ENCODE measurements at regions not wholly inside any gene's neighbourhood (a gene's known extent, or its start where the extent isn't known, plus 50 kb on each side); places are given as distances from the start of the nearest gene placed in this dataset.
"Not testable (repeated sequence)": the region's sequence is repeated elsewhere in the genome, so short reads cannot be mapped to it uniquely, and the experiment has no call there.

DNA sequence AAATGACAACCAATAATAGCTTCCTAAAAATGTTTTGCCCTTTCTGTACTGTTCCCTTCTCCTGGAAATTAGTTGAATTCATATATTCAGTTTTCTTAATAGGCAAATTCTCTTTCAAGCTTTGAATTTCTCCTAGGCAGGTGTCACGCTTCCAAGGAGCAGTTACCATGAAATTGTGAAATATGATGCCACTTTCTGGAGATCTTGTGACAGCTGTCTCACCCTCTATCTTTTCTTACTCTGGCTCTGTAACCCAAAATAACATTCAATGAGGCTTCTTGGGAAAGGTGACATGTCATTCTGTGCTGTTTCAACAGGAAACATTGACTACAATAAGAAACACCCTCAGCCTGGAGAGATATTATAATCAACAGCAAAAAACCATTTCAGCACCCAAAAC is 80.3 kb upstream of the MRI1 start:
- Histone ChIP-seq H3K9me3 (ENCODE audit: control insufficient read depth, insufficient read depth, low read depth, low read length) (peaks cover 19% of the 10 kb centered on the region), H3K27ac (ENCODE audit: low read depth, low read length) (no peak overlapping the region), H3K4me3 (ENCODE audit: low read depth, low read length) (no peak overlapping the region), H3K27me3 (ENCODE audit: control insufficient read depth, insufficient read depth, low read length) (no peaks in the 10 kb centered on the region), H3K36me3 (ENCODE audit: control insufficient read depth, insufficient read depth, low read length) (no peaks in the 10 kb centered on the region), H3K9ac (ENCODE audit: low read length) (no peak overlapping the region), H3K4me1 (ENCODE audit: control insufficient read depth, insufficient read depth, low read length) (no peaks in the 10 kb centered on the region)

- Histone ChIP-seq H3K36me3 (ENCODE audit: control insufficient read depth, insufficient read depth, low read length) (no peaks in the 10 kb centered on the region), H3K9ac (ENCODE audit: low read length) (no peak overlapping the region), H3K9me3 (ENCODE audit: control insufficient read depth, insufficient read depth, low read depth, low read length) (peaks cover 23% of the 10 kb centered on the region), H3K4me1 (ENCODE audit: control insufficient read depth, insufficient read depth, low read length) (no peaks in the 10 kb centered on the region), H3K27me3 (ENCODE audit: control insufficient read depth, insufficient read depth, low read length) (no peaks in the 10 kb centered on the region), H3K27ac (ENCODE audit: low read depth, low read length) (no peak overlapping the region), H3K4me3 (ENCODE audit: low read depth, low read length) (no peak overlapping the region)
These were observed 82.8 kb upstream of the MRI1 start for GRCh38 chr19:13681509-13681908.

- not testable (repeated sequence) for H3K36me3 ChIP-seq (ENCODE audit: control insufficient read depth, insufficient read depth, low read length); H3K4me1 ChIP-seq (ENCODE audit: control insufficient read depth, insufficient read depth, low read length); H3K27me3 ChIP-seq (ENCODE audit: control insufficient read depth, insufficient read depth, low read length); H3K27ac ChIP-seq (ENCODE audit: low read depth, low read length); H3K4me3 ChIP-seq (ENCODE audit: low read depth, low read length); H3K9ac ChIP-seq (ENCODE audit: low read length)
- peaks cover 23% of the 10 kb centered on the region for H3K9me3 ChIP-seq (ENCODE audit: control insufficient read depth, insufficient read depth, low read depth, low read length)
These were observed 83.5 kb upstream of the MRI1 start for GRCh38 chr19:13680708-13681360.

GRCh38 chr19:13676967-13677366 is 87.4 kb upstream of the MRI1 start:
- H3K27me3 ChIP-seq (ENCODE audit: control insufficient read depth, insufficient read depth, low read length); H3K27ac ChIP-seq (ENCODE audit: low read depth, low read length); H3K4me1 ChIP-seq (ENCODE audit: control insufficient read depth, insufficient read depth, low read length); H3K4me3 ChIP-seq (ENCODE audit: low read depth, low read length); H3K36me3 ChIP-seq (ENCODE audit: control insufficient read depth, insufficient read depth, low read length); H3K9ac ChIP-seq (ENCODE audit: low read length): not testable (repeated sequence)
- peaks cover 29% of the 10 kb centered on the region for H3K9me3 ChIP-seq (ENCODE audit: control insufficient read depth, insufficient read depth, low read depth, low read length)

- not testable (repeated sequence) for H3K9ac ChIP-seq (ENCODE audit: low read length); H3K27ac ChIP-seq (ENCODE audit: low read depth, low read length); H3K4me3 ChIP-seq (ENCODE audit: low read depth, low read length); H3K9me3 ChIP-seq (ENCODE audit: control insufficient read depth, insufficient read depth, low read depth, low read length); H3K4me1 ChIP-seq (ENCODE audit: control insufficient read depth, insufficient read depth, low read length); H3K27me3 ChIP-seq (ENCODE audit: control insufficient read depth, insufficient read depth, low read length); H3K36me3 ChIP-seq (ENCODE audit: control insufficient read depth, insufficient read depth, low read length)
These were observed 91.7 kb upstream of the MRI1 start for GRCh38 chr19:13672480-13673175.

DNA sequence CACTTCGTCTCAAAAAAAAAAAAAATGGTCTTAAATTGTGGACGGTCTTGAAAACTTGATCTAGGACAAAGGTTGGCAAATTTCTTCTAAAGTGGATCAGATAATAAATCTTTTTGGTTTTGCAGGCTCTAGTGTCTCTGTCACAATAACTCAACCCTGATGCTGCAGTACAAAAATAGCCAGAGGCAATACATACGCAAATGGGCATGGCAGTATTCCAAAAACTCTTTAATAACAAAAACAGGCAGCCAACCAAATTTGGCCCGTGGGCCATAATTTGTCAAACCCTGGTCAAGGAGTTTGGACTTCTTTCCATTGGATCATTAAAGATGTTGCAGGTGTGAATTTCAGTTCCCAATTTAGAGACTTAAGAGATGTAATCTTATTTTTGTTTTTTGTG is 93.5 kb upstream of the MRI1 start:
- H3K27ac ChIP-seq (ENCODE audit: low read depth, low read length), result no peak overlapping the region
- no peaks in the 10 kb centered on the region for H3K36me3 ChIP-seq (ENCODE audit: control insufficient read depth, insufficient read depth, low read length)
- no peaks in the 10 kb centered on the region for H3K4me1 ChIP-seq (ENCODE audit: control insufficient read depth, insufficient read depth, low read length)
- H3K9me3 ChIP-seq (ENCODE audit: control insufficient read depth, insufficient read depth, low read depth, low read length), result peaks cover 6% of the 10 kb centered on the region
- H3K9ac ChIP-seq (ENCODE audit: low read length), result no peak overlapping the region
- no peak overlapping the region for H3K4me3 ChIP-seq (ENCODE audit: low read depth, low read length)
- no peaks in the 10 kb centered on the region for H3K27me3 ChIP-seq (ENCODE audit: control insufficient read depth, insufficient read depth, low read length)

DNA sequence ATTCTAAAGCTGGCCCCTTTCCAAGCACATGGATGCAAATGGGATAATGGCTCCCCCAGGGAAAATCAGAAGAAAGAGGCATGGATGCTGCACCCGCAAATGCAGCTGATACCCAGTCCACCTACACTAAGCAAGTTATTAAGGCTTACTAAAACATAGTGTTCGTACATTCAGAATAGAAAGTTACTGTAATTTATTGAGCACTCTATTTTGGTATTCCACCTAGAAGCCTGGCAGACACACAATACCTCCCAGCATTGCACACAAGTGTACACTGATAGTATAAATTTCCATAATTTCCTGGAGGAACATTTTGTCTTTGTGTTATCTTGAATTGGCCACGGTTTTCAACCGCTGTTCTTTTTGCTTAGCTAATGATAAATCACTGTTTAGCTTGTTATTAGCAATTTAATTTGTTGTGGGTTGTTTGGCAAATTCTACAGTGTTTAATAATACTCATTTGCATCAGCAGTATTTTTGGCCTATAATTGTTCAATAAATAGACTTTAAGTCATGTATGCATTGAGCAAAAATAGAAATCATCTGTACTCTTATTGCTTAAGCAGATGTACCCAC is 94.5 kb upstream of the MRI1 start:
- H3K4me3 ChIP-seq (ENCODE audit: low read depth, low read length), result no peak overlapping the region
- H3K9ac ChIP-seq (ENCODE audit: low read length), result no peak overlapping the region
- H3K9me3 ChIP-seq (ENCODE audit: control insufficient read depth, insufficient read depth, low read depth, low read length), result peaks cover 6% of the 10 kb centered on the region
- H3K36me3 ChIP-seq (ENCODE audit: control insufficient read depth, insufficient read depth, low read length), result no peaks in the 10 kb centered on the region
- H3K27me3 ChIP-seq (ENCODE audit: control insufficient read depth, insufficient read depth, low read length), result no peaks in the 10 kb centered on the region
- no peak overlapping the region for H3K27ac ChIP-seq (ENCODE audit: low read depth, low read length)
- no peaks in the 10 kb centered on the region for H3K4me1 ChIP-seq (ENCODE audit: control insufficient read depth, insufficient read depth, low read length)

DNA sequence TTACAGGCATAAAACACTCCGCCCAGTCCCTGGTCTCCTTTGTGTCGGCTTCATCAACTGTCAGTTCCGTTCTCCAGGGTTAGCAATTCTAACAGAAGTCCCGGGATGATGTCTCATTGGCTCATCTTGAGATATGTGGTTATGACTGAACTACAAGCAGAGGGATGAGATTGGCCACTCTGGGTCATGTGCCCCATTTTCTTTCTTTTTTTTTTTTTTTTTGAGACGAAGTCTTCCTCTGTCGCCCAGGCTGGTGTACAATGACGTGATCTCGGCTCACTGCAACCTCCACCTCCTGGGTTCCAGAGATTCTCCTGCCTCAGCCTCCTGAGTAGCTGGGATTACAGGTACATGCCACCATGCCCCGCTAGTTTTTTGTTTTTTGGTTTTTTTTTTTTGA is 95.4 kb upstream of the MRI1 start:
- H3K27ac ChIP-seq (ENCODE audit: low read depth, low read length), result no peak overlapping the region
- no peak overlapping the region for H3K9ac ChIP-seq (ENCODE audit: low read length)
- no peaks in the 10 kb centered on the region for H3K4me1 ChIP-seq (ENCODE audit: control insufficient read depth, insufficient read depth, low read length)
- no peaks in the 10 kb centered on the region for H3K36me3 ChIP-seq (ENCODE audit: control insufficient read depth, insufficient read depth, low read length)
- H3K27me3 ChIP-seq (ENCODE audit: control insufficient read depth, insufficient read depth, low read length), result no peaks in the 10 kb centered on the region
- no peak overlapping the region for H3K4me3 ChIP-seq (ENCODE audit: low read depth, low read length)
- peaks cover 6% of the 10 kb centered on the region for H3K9me3 ChIP-seq (ENCODE audit: control insufficient read depth, insufficient read depth, low read depth, low read length)

DNA sequence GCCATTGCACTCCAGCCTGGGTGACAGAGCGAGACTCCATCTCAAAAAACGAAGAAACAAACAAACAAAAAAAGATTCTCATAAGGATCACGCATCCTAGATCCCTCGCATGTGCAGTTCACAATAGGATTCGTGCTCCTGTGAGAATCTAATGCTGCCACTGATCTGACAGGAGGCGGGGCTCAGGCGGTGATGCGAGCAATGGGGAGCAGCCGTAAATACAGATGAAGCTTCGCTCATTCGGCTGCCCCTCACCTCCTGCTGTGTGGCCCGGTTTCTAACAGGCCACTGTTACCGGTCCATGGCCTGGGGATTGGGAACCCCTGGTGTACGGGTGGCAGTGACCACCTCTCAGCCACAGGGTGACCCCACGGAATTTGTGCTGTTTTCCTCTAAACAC is 98.2 kb upstream of the MRI1 start:
- Histone ChIP-seq H3K4me1 (ENCODE audit: control insufficient read depth, insufficient read depth, low read length) (no peaks in the 10 kb centered on the region), H3K27me3 (ENCODE audit: control insufficient read depth, insufficient read depth, low read length) (no peaks in the 10 kb centered on the region), H3K9me3 (ENCODE audit: control insufficient read depth, insufficient read depth, low read depth, low read length) (no peaks in the 10 kb centered on the region), H3K4me3 (ENCODE audit: low read depth, low read length) (no peak overlapping the region), H3K36me3 (ENCODE audit: control insufficient read depth, insufficient read depth, low read length) (no peaks in the 10 kb centered on the region), H3K27ac (ENCODE audit: low read depth, low read length) (no peak overlapping the region), H3K9ac (ENCODE audit: low read length) (no peak overlapping the region)

GRCh38 chr19:13665125-13665905 is 99.0 kb upstream of the MRI1 start:
- Histone ChIP-seq H3K36me3 (ENCODE audit: control insufficient read depth, insufficient read depth, low read length) (no peaks in the 10 kb centered on the region), H3K4me1 (ENCODE audit: control insufficient read depth, insufficient read depth, low read length) (no peaks in the 10 kb centered on the region), H3K27ac (ENCODE audit: low read depth, low read length) (no peak overlapping the region), H3K9ac (ENCODE audit: low read length) (no peak overlapping the region), H3K4me3 (ENCODE audit: low read depth, low read length) (no peak overlapping the region), H3K27me3 (ENCODE audit: control insufficient read depth, insufficient read depth, low read length) (no peaks in the 10 kb centered on the region), H3K9me3 (ENCODE audit: control insufficient read depth, insufficient read depth, low read depth, low read length) (no peaks in the 10 kb centered on the region)
